DND-41 (cell line): ENCODE measurements at regions not wholly inside any gene's neighbourhood (a gene's known extent, or its start where the extent isn't known, plus 50 kb on each side); places are given as distances from the start of the nearest gene placed in this dataset.

Experiments
- ATAC-seq: fragments of 200-7000 bp; cut with Tn5 transposase; 3 replicates; pipeline ENCODE4 v1.9.1; 2021; ENCODE audit warnings: low read depth; ENCODE audit not compliant: insufficient read depth
- DNase-seq: peaks from one replicate; pipeline ENCODE4 v3.0.0-alpha.2; 2020
- H2AFZ ChIP-seq: 2 replicates; pipeline ENCODE4 v1.6.0; 2012; ENCODE audit warnings: low read depth, low read length
- H3K27ac ChIP-seq: 2 replicates; pipeline ENCODE4 v1.5.1; 2012; ENCODE audit warnings: low read length, inconsistent platforms
- H3K27me3 ChIP-seq: fragments of 200-600 bp; sonication (generic); 2 replicates; pipeline ENCODE4 v1.6.0; 2012; ENCODE audit warnings: low read length, mild to moderate bottlenecking, inconsistent platforms; ENCODE audit not compliant: insufficient read depth, poor library complexity
- H3K36me3 ChIP-seq: 2 replicates; pipeline ENCODE4 v1.5.1; 2012; ENCODE audit warnings: low read length, inconsistent platforms; ENCODE audit not compliant: insufficient read depth
- H3K4me1 ChIP-seq: 2 replicates; pipeline ENCODE4 v1.5.1; 2012; ENCODE audit warnings: mild to moderate bottlenecking, low read length; ENCODE audit not compliant: insufficient read depth
- H3K4me2 ChIP-seq: 2 replicates; pipeline ENCODE4 v1.6.0; 2012; ENCODE audit warnings: mild to moderate bottlenecking, moderate library complexity, low read length, inconsistent platforms; ENCODE audit not compliant: insufficient read depth
- H3K4me3 ChIP-seq, 2 experiments: fragments of 200-600 bp in 1 of 2; shearing (Covaris generic) in 1 of 2; 2 replicates each; pipeline ENCODE4 v1.5.1; 2012 to 2016; ENCODE audit warnings: inconsistent platforms in 2 of 2, low read length in 2 of 2, mild to moderate bottlenecking in 2 of 2, low read depth in 1 of 2, moderate library complexity in 1 of 2
- H3K79me2 ChIP-seq: 2 replicates; pipeline ENCODE4 v1.6.0; 2012; ENCODE audit warnings: low read length, inconsistent platforms; ENCODE audit not compliant: insufficient read depth
- H3K9ac ChIP-seq: 2 replicates; pipeline ENCODE4 v1.6.0; 2012; ENCODE audit warnings: low read depth, mild to moderate bottlenecking, inconsistent platforms, low read length, moderate library complexity
- H3K9me3 ChIP-seq: 2 replicates; pipeline ENCODE4 v1.5.1; 2012; ENCODE audit warnings: low read length, moderate library complexity, mild to moderate bottlenecking, inconsistent platforms; ENCODE audit not compliant: insufficient read depth, severe bottlenecking
- H4K20me1 ChIP-seq: 2 replicates; pipeline ENCODE4 v1.6.0; 2012; ENCODE audit warnings: low read length; ENCODE audit not compliant: insufficient read depth
- EZH2 ChIP-seq: IDR thresholded peaks from 3 replicates; pipeline ENCODE4 v1.6.1; 2012; ENCODE audit warnings: borderline replicate concordance, low read depth, mild to moderate bottlenecking, moderate library complexity, low read length, inconsistent platforms; ENCODE audit not compliant: severe bottlenecking
- TF ChIP-seq, protein P1 (sequence below): IDR thresholded peaks from 2 replicates; pipeline ENCODE4 v1.5.1; 2012; ENCODE audit warnings: borderline replicate concordance, low read length, moderate library complexity, mild to moderate bottlenecking; ENCODE audit not compliant: poor library complexity, severe bottlenecking; ENCODE audit errors: extremely low read depth

DNA sequence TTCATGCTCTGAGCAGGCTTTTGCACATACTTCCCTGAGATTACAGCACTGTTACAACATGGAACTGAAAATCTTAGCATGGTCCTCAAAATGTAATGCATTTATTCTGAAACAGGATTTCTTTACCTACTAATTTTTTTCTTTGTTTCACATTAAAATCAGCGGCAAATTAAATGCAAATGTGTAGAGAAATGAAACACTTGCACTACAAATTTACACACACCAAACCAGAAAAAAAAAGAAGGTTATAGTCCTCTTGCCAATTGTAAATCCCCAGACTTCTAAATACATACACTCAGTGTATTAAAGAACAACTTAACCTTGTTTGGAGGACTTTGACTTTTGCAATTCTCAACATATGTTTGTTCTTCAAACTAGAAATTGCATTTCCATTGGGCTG, 210.9 kb upstream of the TBX18 start:
- H3K27ac ChIP-seq: no peak overlapping the region
- no peak overlapping the region for H3K4me3 ChIP-seq
- no peak overlapping the region for H2AFZ ChIP-seq
- H3K9ac ChIP-seq: no peak overlapping the region
- no peaks in the 10 kb centered on the region for H4K20me1 ChIP-seq
- no peaks in the 10 kb centered on the region for H3K36me3 ChIP-seq
- H3K79me2 ChIP-seq: no peaks in the 10 kb centered on the region
- TF ChIP-seq, protein P1, sequence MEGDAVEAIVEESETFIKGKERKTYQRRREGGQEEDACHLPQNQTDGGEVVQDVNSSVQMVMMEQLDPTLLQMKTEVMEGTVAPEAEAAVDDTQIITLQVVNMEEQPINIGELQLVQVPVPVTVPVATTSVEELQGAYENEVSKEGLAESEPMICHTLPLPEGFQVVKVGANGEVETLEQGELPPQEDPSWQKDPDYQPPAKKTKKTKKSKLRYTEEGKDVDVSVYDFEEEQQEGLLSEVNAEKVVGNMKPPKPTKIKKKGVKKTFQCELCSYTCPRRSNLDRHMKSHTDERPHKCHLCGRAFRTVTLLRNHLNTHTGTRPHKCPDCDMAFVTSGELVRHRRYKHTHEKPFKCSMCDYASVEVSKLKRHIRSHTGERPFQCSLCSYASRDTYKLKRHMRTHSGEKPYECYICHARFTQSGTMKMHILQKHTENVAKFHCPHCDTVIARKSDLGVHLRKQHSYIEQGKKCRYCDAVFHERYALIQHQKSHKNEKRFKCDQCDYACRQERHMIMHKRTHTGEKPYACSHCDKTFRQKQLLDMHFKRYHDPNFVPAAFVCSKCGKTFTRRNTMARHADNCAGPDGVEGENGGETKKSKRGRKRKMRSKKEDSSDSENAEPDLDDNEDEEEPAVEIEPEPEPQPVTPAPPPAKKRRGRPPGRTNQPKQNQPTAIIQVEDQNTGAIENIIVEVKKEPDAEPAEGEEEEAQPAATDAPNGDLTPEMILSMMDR: no peak
- TF ChIP-seq EZH2: no peak
- H3K4me2 ChIP-seq: no peak overlapping the region
- no peak for ATAC-seq
- no peaks in the 10 kb centered on the region for H3K27me3 ChIP-seq
- H3K4me1 ChIP-seq: no peaks in the 10 kb centered on the region
- H3K9me3 ChIP-seq: no peaks in the 10 kb centered on the region
- DNase-seq: no peak

DNA sequence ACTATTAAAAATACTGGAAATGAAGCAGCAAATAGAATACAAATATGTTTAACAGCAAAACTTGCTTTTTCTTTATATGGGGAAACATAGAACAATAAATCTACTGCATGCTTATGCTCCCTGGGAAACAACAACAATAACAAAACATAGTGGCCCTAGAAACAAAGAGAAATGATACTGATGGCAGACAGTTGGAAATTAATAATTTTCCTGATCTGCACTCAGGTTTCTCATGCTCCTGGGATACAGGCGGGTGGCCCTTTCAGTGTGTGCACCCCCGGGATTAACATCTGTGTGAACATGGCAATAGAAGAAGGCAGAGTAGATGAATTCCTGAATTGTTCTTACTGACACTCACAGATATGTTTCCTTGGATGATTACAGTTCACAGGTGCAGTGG, 209.2 kb upstream of the TBX18 start:
- no peaks in the 10 kb centered on the region for H3K79me2 ChIP-seq
- no peaks in the 10 kb centered on the region for H3K27me3 ChIP-seq
- no peak overlapping the region for H3K27ac ChIP-seq
- no peaks in the 10 kb centered on the region for H3K4me1 ChIP-seq
- DNase-seq: no peak
- no peak for ATAC-seq
- TF ChIP-seq EZH2: no peak
- TF ChIP-seq, protein P1: no peak
- H3K9me3 ChIP-seq: no peaks in the 10 kb centered on the region
- H4K20me1 ChIP-seq: no peaks in the 10 kb centered on the region
- no peak overlapping the region for H3K4me3 ChIP-seq
- H2AFZ ChIP-seq: no peak overlapping the region
- no peak overlapping the region for H3K4me2 ChIP-seq
- H3K9ac ChIP-seq: no peak overlapping the region
- H3K36me3 ChIP-seq: no peaks in the 10 kb centered on the region

DNA sequence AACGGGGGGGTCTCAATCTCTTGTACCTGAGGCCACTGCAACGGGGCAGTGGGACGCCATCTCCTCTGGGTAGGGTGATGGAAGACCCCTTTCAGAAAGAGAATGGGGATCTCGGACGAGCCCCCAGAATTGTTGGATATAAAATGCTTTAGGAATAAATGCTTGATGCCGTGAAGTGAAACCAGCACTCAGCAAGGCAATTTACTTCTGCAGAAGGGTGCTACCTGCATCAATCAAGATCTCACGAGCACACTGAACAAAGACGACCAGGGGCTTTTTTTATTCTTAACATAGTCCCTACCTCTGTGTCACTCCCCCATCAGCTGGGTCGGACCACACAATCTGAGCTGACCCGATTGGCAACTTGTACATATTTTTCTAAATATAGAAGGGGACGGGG, 203.6 kb upstream of the TBX18 start:
- H3K27ac ChIP-seq: no peak overlapping the region
- H3K9me3 ChIP-seq: peaks cover 17% of the 10 kb centered on the region
- no peaks in the 10 kb centered on the region for H3K36me3 ChIP-seq
- DNase-seq (peak; percentile 8), ATAC-seq (no peak)
- H3K27me3 ChIP-seq: no peaks in the 10 kb centered on the region
- no peak overlapping the region for H3K9ac ChIP-seq
- H3K4me3 ChIP-seq: no peak overlapping the region
- no peak for TF ChIP-seq EZH2
- TF ChIP-seq, protein P1: no peak
- no peaks in the 10 kb centered on the region for H3K79me2 ChIP-seq
- H3K4me2 ChIP-seq: no peak overlapping the region
- H2AFZ ChIP-seq: no peak overlapping the region
- no peaks in the 10 kb centered on the region for H4K20me1 ChIP-seq
- no peaks in the 10 kb centered on the region for H3K4me1 ChIP-seq

DNA sequence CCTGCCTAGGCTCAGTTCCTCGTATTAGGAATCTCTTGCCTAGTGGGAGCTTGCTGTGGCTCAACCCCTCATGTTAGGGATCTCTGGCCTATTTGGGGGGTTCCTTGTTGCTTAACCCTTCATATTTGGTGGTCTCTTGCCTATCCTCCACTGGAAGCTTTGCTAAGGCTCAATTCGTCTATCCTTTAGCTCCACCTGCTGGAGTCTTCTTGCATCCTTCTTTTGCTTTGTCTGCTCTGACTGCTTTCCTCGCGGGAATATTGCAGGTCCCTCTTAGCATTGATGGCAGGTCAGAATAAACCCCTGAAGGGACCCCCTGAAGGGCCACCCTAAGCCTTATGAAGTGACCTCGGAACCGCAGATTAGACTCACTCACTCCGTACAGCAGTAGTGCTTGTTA, 203.0 kb upstream of the TBX18 start:
- Histone ChIP-seq H3K4me3 (no peak overlapping the region), H3K27me3 (no peaks in the 10 kb centered on the region), H3K9ac (no peak overlapping the region), H3K79me2 (no peaks in the 10 kb centered on the region), H3K36me3 (no peaks in the 10 kb centered on the region), H3K9me3 (peaks cover 17% of the 10 kb centered on the region), H3K4me2 (no peak overlapping the region), H2AFZ (no peak overlapping the region), H3K4me1 (no peaks in the 10 kb centered on the region), H3K27ac (no peak overlapping the region), H4K20me1 (no peaks in the 10 kb centered on the region)
- TF ChIP-seq EZH2: no peak
- TF ChIP-seq, protein P1: peak; percentile 56
- DNase-seq (peak; percentile 7), ATAC-seq (no peak)
